Activated naive CD4-positive, alpha-beta T cell treated with anti-CD3 and anti-CD28 coated beads, Interleukin-2, amount 50 U/mL, for 72 hours (primary cell): ENCODE measurements at regions not wholly inside any gene's neighbourhood (a gene's known extent, or its start where the extent isn't known, plus 50 kb on each side); places are given as distances from the start of the nearest gene placed in this dataset.
"Not testable (repeated sequence)": the region's sequence is repeated elsewhere in the genome, so short reads cannot be mapped to it uniquely, and the experiment has no call there.

Experiments used
- ATAC-seq, 2 donors: fragments of 150-1000 bp; cut with Tn5 transposase; 2 replicates each; pipeline ENCODE4 v1.10.0; 2021; ENCODE audit warnings: mild to moderate bottlenecking in 2 of 2, moderate library complexity in 2 of 2
- DNase-seq, 2 donors: peaks; one replicate each; pipeline ENCODE4 v3.0.0; 2021 to 2022; ENCODE audit warnings: low spot score in 2 of 2
- H3K27ac Mint-ChIP-seq, 2 donors: one replicate each; pipeline ENCODE4 v1.8.0; 2022; ENCODE audit warnings: mild to moderate bottlenecking in 2 of 2, mixed read lengths in 2 of 2
- H3K36me3 Mint-ChIP-seq, 2 donors: one replicate each; pipeline ENCODE4 v1.8.0; 2022; ENCODE audit warnings: mixed read lengths in 2 of 2
- H3K9me3 Mint-ChIP-seq, 2 donors: one replicate each; pipeline ENCODE4 v1.8.0; 2022; ENCODE audit warnings: mixed read lengths in 2 of 2

- peaks cover 58 to 95% of the 10 kb centered on the region in 2 donors for H3K36me3 Mint-ChIP-seq
- H3K9me3 Mint-ChIP-seq = peaks cover 72 to 81% of the 10 kb centered on the region in 2 donors
- no peak for ATAC-seq
- no peak overlapping the region for H3K27ac Mint-ChIP-seq
- no peak for DNase-seq
Observed at GRCh38 chr9:40926404-40927259, 201.8 kb downstream of the FOXD4L6 start.

GRCh38 chr9:40925149-40925548 lies 203.3 kb downstream of the FOXD4L6 start:
- Mint-ChIP-seq H3K27ac (no peak overlapping the region), H3K9me3 (peaks cover 64 to 74% of the 10 kb centered on the region in 2 donors), H3K36me3 (peaks cover 52 to 82% of the 10 kb centered on the region in 2 donors)
- DNase-seq (no peak), ATAC-seq (no peak)

GRCh38 chr9:40916399-40916783 lies 212.1 kb downstream of the FOXD4L6 start:
- not testable (repeated sequence) for ATAC-seq, DNase-seq, H3K27ac Mint-ChIP-seq
- peaks cover 85 to 87% of the 10 kb centered on the region in 2 donors for H3K36me3 Mint-ChIP-seq
- peaks cover 74 to 75% of the 10 kb centered on the region in 2 donors for H3K9me3 Mint-ChIP-seq

GRCh38 chr9:40915660-40916398 lies 212.7 kb downstream of the FOXD4L6 start:
- not testable (repeated sequence) for DNase-seq, H3K27ac Mint-ChIP-seq, ATAC-seq
- Mint-ChIP-seq H3K9me3 (peaks cover 79% of the 10 kb centered on the region in 2 donors), H3K36me3 (peaks cover 88 to 92% of the 10 kb centered on the region in 2 donors)

DNA sequence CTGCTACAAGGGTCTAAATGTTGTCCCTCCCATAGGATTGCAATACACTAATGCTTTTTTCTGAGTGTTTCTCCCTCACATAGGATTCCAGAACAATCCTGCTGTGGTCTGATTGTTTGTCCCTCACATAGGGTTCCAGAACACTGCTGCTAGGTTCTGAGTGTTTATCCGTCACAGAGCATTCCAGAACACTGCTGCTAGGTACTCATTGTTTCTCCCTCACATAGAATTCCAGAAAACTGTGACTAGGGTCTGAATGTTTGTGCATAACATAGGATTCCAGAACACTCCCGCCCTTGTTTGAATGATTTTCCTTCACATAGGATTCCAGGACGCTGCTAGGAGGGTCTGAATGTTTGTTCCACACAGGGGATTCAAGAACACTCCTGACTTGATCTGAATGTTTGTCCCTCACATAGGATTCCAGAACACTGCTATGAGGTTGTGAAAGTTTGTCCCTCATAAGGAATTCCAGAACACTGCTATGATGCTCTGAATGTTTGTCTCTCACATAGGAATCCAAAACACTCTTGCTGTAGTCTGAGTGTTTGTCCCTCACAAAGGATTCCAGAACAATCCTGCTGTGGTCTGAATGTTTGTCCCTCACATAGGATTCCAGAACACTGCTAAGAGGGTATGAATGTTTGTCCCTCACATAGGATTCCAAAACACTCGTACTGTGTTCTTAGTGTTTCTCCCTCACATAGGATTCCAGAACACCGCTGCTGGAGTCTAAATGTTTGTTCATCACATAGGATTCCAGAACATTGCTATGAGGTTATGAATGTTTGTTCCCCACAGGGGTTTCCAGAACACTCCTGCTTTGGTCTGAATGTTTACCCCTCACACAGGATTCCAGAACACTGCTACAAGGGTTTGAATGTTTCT lies 213.5 kb downstream of the FOXD4L6 start:
- H3K36me3 Mint-ChIP-seq = peaks cover 91 to 98% of the 10 kb centered on the region in 2 donors
- no peak overlapping the region for H3K27ac Mint-ChIP-seq
- no peak for DNase-seq
- H3K9me3 Mint-ChIP-seq = peaks cover 84 to 85% of the 10 kb centered on the region in 2 donors
- no peak for ATAC-seq

GRCh38 chr9:40913928-40914673 lies 214.4 kb downstream of the FOXD4L6 start:
- no peak overlapping the region for H3K27ac Mint-ChIP-seq
- H3K9me3 Mint-ChIP-seq = peaks cover 84 to 85% of the 10 kb centered on the region in 2 donors
- ATAC-seq (no peak), DNase-seq (no peak)
- peaks cover 85 to 98% of the 10 kb centered on the region in 2 donors for H3K36me3 Mint-ChIP-seq

- H3K9me3 Mint-ChIP-seq = peaks cover 83 to 85% of the 10 kb centered on the region in 2 donors
- peaks cover 85 to 96% of the 10 kb centered on the region in 2 donors for H3K36me3 Mint-ChIP-seq
- DNase-seq (no peak), ATAC-seq (no peak)
- no peak overlapping the region for H3K27ac Mint-ChIP-seq
Observed at GRCh38 chr9:40913096-40913719, 215.3 kb downstream of the FOXD4L6 start.

GRCh38 chr9:40912679-40913078 lies 215.8 kb downstream of the FOXD4L6 start:
- not testable (repeated sequence) for H3K27ac Mint-ChIP-seq, DNase-seq, ATAC-seq
- peaks cover 85 to 96% of the 10 kb centered on the region in 2 donors for H3K36me3 Mint-ChIP-seq
- H3K9me3 Mint-ChIP-seq = peaks cover 84 to 85% of the 10 kb centered on the region in 2 donors

GRCh38 chr9:40911647-40912046 lies 216.8 kb downstream of the FOXD4L6 start:
- no peak overlapping the region for H3K27ac Mint-ChIP-seq
- H3K9me3 Mint-ChIP-seq = peaks cover 87 to 89% of the 10 kb centered on the region in 2 donors
- no peak for DNase-seq
- ATAC-seq = no peak
- peaks cover 88 to 98% of the 10 kb centered on the region in 2 donors for H3K36me3 Mint-ChIP-seq

- not testable (repeated sequence) for DNase-seq, H3K27ac Mint-ChIP-seq, ATAC-seq
- peaks cover 88 to 91% of the 10 kb centered on the region in 2 donors for H3K9me3 Mint-ChIP-seq
- peaks cover 88 to 98% of the 10 kb centered on the region in 2 donors for H3K36me3 Mint-ChIP-seq
Observed at GRCh38 chr9:40910995-40911394, 217.5 kb downstream of the FOXD4L6 start.

DNA sequence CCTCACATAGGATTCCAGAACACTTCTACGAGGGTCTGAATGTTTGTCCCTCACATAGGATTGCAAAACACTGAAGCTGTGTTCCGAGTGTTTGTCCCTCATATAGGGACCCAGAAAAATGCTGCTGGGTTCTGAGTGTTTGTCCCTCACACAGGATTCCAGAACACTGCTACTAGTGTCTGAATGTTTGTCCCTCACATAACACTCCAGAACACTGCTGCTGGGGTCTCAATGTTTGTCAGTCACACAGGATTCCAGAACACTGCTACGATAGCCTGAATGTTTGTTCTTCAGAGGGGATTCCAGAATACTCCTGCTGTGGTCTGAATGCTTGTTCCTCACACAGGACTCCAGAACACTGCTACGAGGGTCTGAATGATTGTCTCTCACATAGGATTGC lies 218.7 kb downstream of the FOXD4L6 start:
- DNase-seq (no peak), ATAC-seq (no peak)
- Mint-ChIP-seq H3K27ac (no peak overlapping the region), H3K36me3 (peaks cover 88 to 98% of the 10 kb centered on the region in 2 donors), H3K9me3 (peaks cover 88 to 90% of the 10 kb centered on the region in 2 donors)

DNA sequence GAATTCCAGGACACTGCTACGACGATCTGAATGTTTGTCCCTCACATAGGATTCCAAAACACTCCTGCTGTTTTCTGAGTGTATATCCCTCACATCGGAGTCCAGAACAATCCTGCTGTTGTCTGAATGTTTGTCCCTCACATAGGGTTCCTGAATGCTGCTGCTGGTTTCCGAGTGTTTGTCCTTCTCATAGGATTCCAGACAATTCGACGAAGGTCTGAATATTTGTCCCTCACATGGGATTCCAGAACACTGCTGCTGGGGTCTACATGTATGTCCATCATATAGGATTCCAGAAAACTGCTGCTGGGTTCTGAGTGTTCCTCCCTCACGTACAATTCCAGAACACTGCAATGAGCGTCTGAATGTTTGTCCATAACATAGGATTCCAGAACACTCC lies 219.4 kb downstream of the FOXD4L6 start:
- peaks cover 84 to 89% of the 10 kb centered on the region in 2 donors for H3K9me3 Mint-ChIP-seq
- H3K36me3 Mint-ChIP-seq = peaks cover 88 to 98% of the 10 kb centered on the region in 2 donors
- ATAC-seq, H3K27ac Mint-ChIP-seq, DNase-seq: not testable (repeated sequence)

GRCh38 chr9:40907657-40908624 lies 220.5 kb downstream of the FOXD4L6 start:
- Mint-ChIP-seq H3K9me3 (peaks cover 78 to 87% of the 10 kb centered on the region in 2 donors), H3K27ac (no peak overlapping the region), H3K36me3 (peaks cover 91 to 98% of the 10 kb centered on the region in 2 donors)
- ATAC-seq (no peak), DNase-seq (no peak)

DNA sequence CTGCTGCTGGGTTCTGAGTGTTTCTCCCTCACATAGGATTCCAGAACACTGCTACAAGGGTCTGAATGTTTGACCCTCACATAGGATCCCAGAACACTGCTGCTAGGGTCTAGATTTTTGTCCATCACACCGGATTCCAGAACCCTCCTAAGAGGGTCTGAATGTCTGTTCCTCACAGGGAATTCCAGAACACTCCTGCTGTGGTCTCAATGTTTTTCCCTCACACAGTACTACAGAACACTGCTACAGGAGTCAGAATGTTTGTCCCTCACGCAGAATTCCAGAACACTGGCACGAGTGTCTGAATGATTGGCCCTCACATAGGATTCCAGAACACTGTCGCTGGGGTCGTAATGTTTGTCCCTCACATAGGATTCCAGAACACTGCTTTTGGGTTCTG lies 221.6 kb downstream of the FOXD4L6 start:
- not testable (repeated sequence) for DNase-seq, H3K27ac Mint-ChIP-seq, ATAC-seq
- Mint-ChIP-seq H3K9me3 (peaks cover 74 to 85% of the 10 kb centered on the region in 2 donors), H3K36me3 (peaks cover 89 to 98% of the 10 kb centered on the region in 2 donors)
